ENCODE measurements at regions not wholly inside any gene's neighbourhood (a gene's known extent, or its start where the extent isn't known, plus 50 kb on each side); places are given as distances from the start of the nearest gene placed in this dataset.

DNA sequence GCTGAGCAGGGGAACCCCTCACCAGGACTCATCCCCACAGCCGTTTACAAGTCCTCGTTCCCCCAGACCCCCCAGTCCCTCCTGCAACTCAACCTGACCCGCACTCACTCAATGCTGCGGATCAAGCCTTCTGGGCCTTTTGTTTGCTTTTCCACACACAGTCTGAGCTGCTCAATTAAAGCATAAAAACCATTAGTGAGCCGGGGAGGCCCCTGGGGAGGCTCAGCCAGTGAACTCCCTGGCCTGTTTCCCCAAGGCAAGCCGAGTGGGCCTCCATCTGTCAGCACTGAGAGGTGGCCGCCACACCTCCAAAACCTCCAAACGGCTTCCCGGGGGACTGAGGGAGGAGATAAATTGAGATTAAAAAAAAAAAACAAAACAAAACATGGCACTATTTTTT is 158.5 kb downstream of the SHOX start:
- TF ChIP-seq, protein P1, sequence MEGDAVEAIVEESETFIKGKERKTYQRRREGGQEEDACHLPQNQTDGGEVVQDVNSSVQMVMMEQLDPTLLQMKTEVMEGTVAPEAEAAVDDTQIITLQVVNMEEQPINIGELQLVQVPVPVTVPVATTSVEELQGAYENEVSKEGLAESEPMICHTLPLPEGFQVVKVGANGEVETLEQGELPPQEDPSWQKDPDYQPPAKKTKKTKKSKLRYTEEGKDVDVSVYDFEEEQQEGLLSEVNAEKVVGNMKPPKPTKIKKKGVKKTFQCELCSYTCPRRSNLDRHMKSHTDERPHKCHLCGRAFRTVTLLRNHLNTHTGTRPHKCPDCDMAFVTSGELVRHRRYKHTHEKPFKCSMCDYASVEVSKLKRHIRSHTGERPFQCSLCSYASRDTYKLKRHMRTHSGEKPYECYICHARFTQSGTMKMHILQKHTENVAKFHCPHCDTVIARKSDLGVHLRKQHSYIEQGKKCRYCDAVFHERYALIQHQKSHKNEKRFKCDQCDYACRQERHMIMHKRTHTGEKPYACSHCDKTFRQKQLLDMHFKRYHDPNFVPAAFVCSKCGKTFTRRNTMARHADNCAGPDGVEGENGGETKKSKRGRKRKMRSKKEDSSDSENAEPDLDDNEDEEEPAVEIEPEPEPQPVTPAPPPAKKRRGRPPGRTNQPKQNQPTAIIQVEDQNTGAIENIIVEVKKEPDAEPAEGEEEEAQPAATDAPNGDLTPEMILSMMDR (IDR thresholded peaks at IDR 0.05): no peak
- TF ChIP-seq POLR2AphosphoS5 (IDR thresholded peaks at IDR 0.05) (no peak), POLR2A (IDR thresholded peaks at IDR 0.05; ENCODE audit: low read depth) (no peak), EP300 (IDR thresholded peaks at IDR 0.05) (no peak)

Measured in esophagus muscularis mucosa (tissue), 4 donors.